ENCODE measurements at regions not wholly inside any gene's neighbourhood (a gene's known extent, or its start where the extent isn't known, plus 50 kb on each side); places are given as distances from the start of the nearest gene placed in this dataset.

DNA sequence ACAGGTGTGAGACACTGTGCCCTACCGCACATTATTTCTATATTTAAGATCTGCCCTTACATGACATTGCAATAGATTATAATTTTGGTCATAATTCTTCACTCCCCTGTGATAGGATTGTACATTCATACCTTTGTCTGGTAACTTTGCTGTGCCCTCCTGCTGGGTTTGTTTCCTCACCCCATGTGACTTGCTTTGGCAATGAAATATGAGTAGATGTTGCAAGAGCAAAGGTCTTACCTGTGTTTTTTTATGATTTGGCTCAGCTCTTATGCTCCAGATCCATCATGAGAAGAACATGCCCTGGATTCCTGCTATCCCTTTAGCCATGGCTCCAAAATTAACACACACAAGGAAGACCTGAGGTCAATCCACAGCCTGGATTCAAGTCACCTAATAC, 137.7 kb upstream of the EOMES start:
- DNase-seq (ENCODE audit: low spot score), result no peak
- Histone ChIP-seq H3K36me3 (no peaks in the 10 kb centered on the region), H3K4me3 (no peak overlapping the region), H3K27me3 (replicated peaks; ENCODE audit: insufficient read depth) (no peaks in the 10 kb centered on the region), H3K9me3 (no peaks in the 10 kb centered on the region), H3K4me1 (replicated peaks) (no peaks in the 10 kb centered on the region), H3K27ac (no peak overlapping the region)
- 100% methylated on average over 1 of the region's 1 CpG for WGBS
- intact Hi-C loops (cut with DNase I), result no loop called here
- TF ChIP-seq POLR2A (IDR thresholded peaks at IDR 0.05) (no peak), POLR2AphosphoS5 (IDR thresholded peaks at IDR 0.05) (no peak)
- TF ChIP-seq, protein P1, sequence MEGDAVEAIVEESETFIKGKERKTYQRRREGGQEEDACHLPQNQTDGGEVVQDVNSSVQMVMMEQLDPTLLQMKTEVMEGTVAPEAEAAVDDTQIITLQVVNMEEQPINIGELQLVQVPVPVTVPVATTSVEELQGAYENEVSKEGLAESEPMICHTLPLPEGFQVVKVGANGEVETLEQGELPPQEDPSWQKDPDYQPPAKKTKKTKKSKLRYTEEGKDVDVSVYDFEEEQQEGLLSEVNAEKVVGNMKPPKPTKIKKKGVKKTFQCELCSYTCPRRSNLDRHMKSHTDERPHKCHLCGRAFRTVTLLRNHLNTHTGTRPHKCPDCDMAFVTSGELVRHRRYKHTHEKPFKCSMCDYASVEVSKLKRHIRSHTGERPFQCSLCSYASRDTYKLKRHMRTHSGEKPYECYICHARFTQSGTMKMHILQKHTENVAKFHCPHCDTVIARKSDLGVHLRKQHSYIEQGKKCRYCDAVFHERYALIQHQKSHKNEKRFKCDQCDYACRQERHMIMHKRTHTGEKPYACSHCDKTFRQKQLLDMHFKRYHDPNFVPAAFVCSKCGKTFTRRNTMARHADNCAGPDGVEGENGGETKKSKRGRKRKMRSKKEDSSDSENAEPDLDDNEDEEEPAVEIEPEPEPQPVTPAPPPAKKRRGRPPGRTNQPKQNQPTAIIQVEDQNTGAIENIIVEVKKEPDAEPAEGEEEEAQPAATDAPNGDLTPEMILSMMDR (IDR thresholded peaks at IDR 0.05), result no peak

DNA sequence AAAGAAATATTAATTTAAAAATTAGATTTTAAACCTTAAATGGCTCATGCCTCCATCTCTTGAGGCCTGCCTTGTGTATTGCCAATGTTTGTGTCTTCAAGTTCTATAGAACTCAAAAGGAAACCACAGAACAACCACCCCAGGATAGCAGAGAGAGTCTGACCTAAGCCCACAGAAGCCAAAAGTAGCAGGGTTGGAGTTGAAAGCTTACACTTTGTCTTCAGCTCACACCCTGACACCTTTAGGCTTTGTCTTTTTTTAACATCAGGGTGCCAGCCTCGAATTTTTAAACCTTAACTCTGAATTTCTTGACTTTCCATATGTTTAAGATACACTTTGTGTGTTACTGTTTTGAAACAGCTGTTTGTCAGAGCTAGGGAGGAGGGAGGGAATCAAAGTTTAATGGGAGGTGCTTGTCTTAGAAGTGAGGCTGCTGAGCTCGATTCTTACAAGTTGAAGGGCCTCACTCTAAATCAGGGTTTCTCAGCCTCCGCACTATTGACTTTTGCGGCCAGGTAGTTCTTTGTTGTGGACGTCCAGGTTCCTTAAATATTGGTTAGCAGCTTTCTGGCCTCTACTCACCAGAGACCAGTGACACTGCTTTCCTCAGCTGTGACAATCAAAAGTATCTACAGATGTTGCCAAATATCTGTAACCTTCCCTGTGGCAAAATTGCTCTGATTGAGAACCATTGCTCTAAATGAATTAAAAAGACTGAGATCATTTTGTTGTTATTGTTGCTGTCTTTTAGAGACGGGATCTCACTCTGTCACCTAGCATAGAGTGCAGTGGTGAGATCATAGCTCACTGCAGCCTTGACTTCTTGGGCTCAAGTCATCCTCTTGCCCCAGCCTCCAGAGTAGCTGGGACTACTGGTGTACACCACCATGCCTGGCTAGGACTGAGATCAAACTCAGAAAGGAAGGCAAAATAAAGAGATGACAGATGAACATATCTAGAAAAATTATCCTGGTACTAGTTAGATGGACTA, 139.2 kb upstream of the EOMES start:
- Histone ChIP-seq H3K9me3 (no peaks in the 10 kb centered on the region), H3K27me3 (replicated peaks; ENCODE audit: insufficient read depth) (no peaks in the 10 kb centered on the region), H3K4me1 (replicated peaks) (no peaks in the 10 kb centered on the region), H3K36me3 (no peaks in the 10 kb centered on the region), H3K27ac (no peak overlapping the region), H3K4me3 (no peak overlapping the region)
- TF ChIP-seq, protein P1 (IDR thresholded peaks at IDR 0.05), result no peak
- no peak for DNase-seq (ENCODE audit: low spot score)
- intact Hi-C loops (cut with DNase I), result no loop called here
- WGBS, result 50% methylated on average over 6 of the region's 6 CpGs

DNA sequence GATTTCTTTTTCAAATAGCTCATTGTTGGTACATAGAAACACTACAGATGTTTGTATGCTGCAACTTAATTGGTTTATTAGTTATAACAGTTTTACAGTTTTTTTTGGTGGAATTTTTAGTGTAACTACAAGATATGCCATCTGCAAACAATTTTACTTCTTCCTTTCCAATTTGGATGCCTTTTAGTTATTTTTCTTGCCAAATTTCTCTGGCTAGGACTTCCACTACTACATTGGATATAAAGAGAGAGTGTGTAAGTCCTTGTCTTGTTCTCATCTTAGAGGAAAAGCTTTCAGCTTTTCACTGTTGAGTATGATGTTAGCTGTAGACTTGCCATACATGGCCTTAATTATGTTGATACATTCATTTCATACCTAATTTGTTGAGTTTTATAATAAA, 143.6 kb upstream of the EOMES start:
- no peaks in the 10 kb centered on the region for H3K9me3 ChIP-seq
- no peaks in the 10 kb centered on the region for H3K4me1 ChIP-seq (replicated peaks)
- no peak overlapping the region for H3K4me3 ChIP-seq
- TF ChIP-seq, protein P1 (IDR thresholded peaks at IDR 0.05), result no peak
- no peak for TF ChIP-seq POLR2A (IDR thresholded peaks at IDR 0.05)
- no peak for TF ChIP-seq POLR2AphosphoS5 (IDR thresholded peaks at IDR 0.05)
- H3K27me3 ChIP-seq (replicated peaks; ENCODE audit: insufficient read depth), result no peaks in the 10 kb centered on the region
- intact Hi-C loops (cut with DNase I), result no loop called here
- H3K36me3 ChIP-seq, result no peaks in the 10 kb centered on the region
- no peak overlapping the region for H3K27ac ChIP-seq
- DNase-seq (ENCODE audit: low spot score), result no peak

DNA sequence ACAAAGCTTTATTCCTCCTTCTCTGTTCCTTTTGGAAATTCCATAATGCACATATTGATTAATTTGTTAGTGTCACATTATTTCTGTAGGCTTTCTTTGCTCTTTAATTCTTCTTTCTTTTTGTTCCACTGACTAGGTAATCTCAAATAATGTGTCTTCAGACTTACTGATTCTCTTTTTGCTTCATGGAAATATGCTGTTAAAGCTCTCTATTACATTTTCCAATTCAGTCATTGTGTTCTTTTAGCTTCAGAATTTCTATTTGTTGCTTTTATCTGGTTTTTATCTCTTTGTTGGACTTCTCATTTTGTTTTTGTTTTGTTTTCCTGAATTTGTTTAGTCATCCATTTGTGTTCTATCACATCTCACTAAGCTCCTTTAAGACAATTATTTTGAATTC, 147.0 kb upstream of the EOMES start:
- Histone ChIP-seq H3K36me3 (no peaks in the 10 kb centered on the region), H3K27me3 (replicated peaks; ENCODE audit: insufficient read depth) (no peaks in the 10 kb centered on the region), H3K9me3 (no peaks in the 10 kb centered on the region), H3K27ac (no peak overlapping the region), H3K4me3 (no peak overlapping the region), H3K4me1 (replicated peaks) (no peaks in the 10 kb centered on the region)
- intact Hi-C loops (cut with DNase I), result no loop called here
- no peak for TF ChIP-seq POLR2A (IDR thresholded peaks at IDR 0.05)
- no peak for TF ChIP-seq POLR2AphosphoS5 (IDR thresholded peaks at IDR 0.05)
- TF ChIP-seq, protein P1 (IDR thresholded peaks at IDR 0.05), result no peak
- DNase-seq (ENCODE audit: low spot score), result no peak

Data from prostate gland (tissue), 2 donors.